Esophagus (tissue), 2 donors: ENCODE measurements at regions not wholly inside any gene's neighbourhood (a gene's known extent, or its start where the extent isn't known, plus 50 kb on each side); places are given as distances from the start of the nearest gene placed in this dataset.

ENCODE experiments used
- H3K27ac ChIP-seq, 2 donors: one replicate each; pipeline ENCODE4 v1.5.1; 2013; ENCODE audit warnings: low read depth in 2 of 2, mild to moderate bottlenecking in 2 of 2, inconsistent platforms in 1 of 2, low read length in 1 of 2, moderate library complexity in 1 of 2
- H3K27me3 ChIP-seq, 2 donors: one replicate each; pipeline ENCODE4 v1.6.1; 2013; ENCODE audit warnings: low read length in 2 of 2, control low read depth in 1 of 2, mild to moderate bottlenecking in 1 of 2; ENCODE audit not compliant: insufficient read depth in 2 of 2, control insufficient read depth in 1 of 2
- H3K36me3 ChIP-seq, 2 donors: one replicate each; pipeline ENCODE4 v1.6.1; 2013; ENCODE audit warnings: low read length in 1 of 2; ENCODE audit not compliant: control insufficient read depth in 2 of 2, insufficient read depth in 2 of 2
- H3K4me1 ChIP-seq, 2 donors: one replicate each; pipeline ENCODE4 v1.6.1; 2013; ENCODE audit warnings: low read length in 1 of 2; ENCODE audit not compliant: control insufficient read depth in 2 of 2, insufficient read depth in 2 of 2
- H3K4me3 ChIP-seq, 2 donors: one replicate each; pipeline ENCODE4 v1.5.1; 2013; ENCODE audit warnings: low read length in 2 of 2, mild to moderate bottlenecking in 2 of 2, low read depth in 1 of 2, moderate library complexity in 1 of 2
- H3K9me3 ChIP-seq, 2 donors: one replicate each; pipeline ENCODE4 v1.6.1; 2013; ENCODE audit warnings: mild to moderate bottlenecking in 2 of 2, low read depth in 1 of 2, low read length in 1 of 2, moderate library complexity in 1 of 2; ENCODE audit not compliant: control insufficient read depth in 2 of 2, insufficient read depth in 1 of 2
- WGBS, 2 donors: extraction: QIAGEN DNeasy Blood & Tissue Kit; methylation state at CpG; one replicate each; pipeline ENCODE4 v1.1.7; 2013; 5-methylcytosine and 5-hydroxymethylcytosine counted together
- donor health status: healthy with polysubstance abuse.
- donor health status: Bipolar disorder and iron deficiency.

DNA sequence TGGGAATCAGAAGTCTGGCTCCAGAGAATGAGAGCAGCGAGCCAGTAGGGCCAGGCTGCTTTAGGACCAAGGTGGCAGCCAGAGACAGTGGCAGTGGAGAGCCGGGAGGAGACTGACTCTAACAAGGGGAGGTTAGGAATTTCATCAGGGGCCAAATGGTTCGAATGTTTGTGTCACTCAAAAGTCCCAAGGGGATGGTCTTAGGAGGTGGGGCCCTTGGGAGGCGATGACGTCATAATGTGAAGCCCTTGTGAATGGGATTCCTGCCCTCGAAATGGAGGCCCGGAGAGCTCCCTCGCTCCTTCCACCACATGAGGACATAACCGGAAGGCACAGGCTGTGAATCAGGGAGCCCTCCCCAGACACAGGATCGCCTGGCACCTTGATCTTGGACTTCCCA is 299.7 kb downstream of the QKI start:
- Histone ChIP-seq H3K27me3 (no peaks in the 10 kb centered on the region), H3K9me3 (peaks cover 0 to 2% of the 10 kb centered on the region in 2 donors), H3K4me3 (no peak overlapping the region), H3K27ac (no peak overlapping the region), H3K36me3 (no peaks in the 10 kb centered on the region), H3K4me1 (no peaks in the 10 kb centered on the region)
- 88 to 92% methylated on average over 10 of the region's 10 CpGs for WGBS, 2 donors

DNA sequence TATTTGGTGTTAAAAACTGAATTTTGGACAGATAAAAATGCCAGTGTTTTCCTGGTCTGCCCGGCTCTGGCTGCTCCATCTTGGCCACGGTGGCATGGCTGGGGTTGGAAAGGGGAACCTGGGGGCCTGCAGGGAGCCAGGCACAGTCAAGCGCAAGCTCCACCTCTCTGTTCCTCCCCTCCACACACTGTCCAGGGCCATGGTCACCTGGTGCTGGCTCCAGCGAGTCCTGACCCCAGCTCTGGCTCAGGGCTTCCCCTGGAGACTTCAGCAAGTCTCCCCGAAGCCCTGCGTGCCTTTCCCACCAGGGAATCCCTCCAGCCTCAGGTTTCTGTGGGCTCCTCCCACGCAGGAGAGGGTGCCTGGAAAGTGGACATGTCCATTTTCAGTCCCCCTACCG is 298.5 kb downstream of the QKI start:
- Histone ChIP-seq H3K27ac (no peak overlapping the region), H3K4me3 (no peak overlapping the region), H3K4me1 (no peaks in the 10 kb centered on the region), H3K27me3 (no peaks in the 10 kb centered on the region), H3K9me3 (peaks cover 0 to 2% of the 10 kb centered on the region in 2 donors), H3K36me3 (no peaks in the 10 kb centered on the region)
- WGBS, 2 donors = 79 to 82% methylated on average over 5 to 8 of the region's 8 CpGs

DNA sequence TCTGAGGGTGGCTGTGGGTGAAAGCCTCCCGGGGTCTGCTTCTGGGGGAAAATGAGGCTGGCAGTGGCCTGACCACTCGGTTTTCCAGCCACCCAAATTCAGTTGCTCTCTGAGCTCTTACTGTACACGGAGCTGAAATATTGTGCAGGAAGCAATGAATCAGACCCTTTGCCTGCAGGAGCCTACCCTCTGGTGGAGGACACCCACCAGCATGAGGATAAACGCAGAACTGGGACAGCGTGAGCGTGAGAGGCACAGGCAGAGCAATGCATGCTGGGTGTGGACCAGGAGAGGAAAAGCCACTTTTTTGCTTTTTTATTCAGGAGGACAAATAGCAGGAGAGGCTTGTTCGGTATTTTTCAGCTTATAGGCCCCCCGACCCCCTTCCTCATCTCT is 298.0 kb downstream of the QKI start:
- Histone ChIP-seq H3K36me3 (no peaks in the 10 kb centered on the region), H3K27ac (peak overlapping the region; percentile 26 to 50), H3K9me3 (peaks cover 0 to 2% of the 10 kb centered on the region in 2 donors), H3K27me3 (no peaks in the 10 kb centered on the region), H3K4me3 (no peak overlapping the region), H3K4me1 (no peaks in the 10 kb centered on the region)
- WGBS, 2 donors = 81 to 82% methylated on average over 8 of the region's 8 CpGs

DNA sequence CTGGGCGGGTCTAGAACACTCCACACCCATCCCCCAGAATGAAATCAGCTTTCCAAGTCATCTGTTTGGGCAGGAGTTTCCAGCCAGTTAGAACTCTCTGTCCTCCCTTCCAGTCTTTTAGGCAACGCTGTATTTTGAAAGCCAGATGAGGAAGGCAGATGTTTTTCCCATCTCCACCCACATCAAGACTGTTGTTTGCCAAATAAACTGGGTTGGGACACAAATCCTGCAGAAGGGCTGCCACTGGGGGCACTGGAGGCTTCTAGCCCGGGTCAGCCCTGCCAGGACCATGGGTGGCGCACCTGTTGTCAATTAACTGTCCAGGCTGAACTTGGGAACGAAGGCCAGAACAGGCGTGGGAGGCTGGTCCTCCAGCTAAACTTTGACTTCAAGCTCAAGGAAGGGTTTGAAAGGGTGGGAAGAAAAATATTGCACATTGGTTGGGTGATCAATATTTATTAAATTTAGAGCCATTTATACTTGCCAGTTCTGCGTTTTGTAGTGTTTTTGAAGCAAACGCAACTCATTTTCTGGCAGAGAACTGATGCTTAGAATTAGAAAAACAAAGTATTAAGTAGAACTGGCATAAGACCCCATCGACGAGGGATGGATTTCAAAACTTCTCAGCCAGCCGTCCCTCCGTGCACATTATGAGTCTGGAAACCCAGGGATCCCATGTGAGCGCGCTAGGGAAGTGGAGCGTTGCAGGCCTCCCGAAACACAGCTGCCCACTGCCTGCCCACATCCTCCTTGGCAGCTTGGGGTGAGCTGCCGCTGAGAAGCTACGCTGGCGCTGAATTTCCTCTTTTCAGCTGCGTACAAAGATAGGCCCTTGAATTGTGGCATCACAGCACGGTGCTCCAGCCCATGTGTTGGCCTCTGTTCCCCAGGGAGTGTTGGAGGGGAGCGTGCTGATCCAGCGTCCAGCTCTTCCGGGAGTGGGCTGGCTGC is 297.4 kb downstream of the QKI start:
- H3K27me3 ChIP-seq = no peaks in the 10 kb centered on the region
- H3K4me3 ChIP-seq = no peak overlapping the region

DNA sequence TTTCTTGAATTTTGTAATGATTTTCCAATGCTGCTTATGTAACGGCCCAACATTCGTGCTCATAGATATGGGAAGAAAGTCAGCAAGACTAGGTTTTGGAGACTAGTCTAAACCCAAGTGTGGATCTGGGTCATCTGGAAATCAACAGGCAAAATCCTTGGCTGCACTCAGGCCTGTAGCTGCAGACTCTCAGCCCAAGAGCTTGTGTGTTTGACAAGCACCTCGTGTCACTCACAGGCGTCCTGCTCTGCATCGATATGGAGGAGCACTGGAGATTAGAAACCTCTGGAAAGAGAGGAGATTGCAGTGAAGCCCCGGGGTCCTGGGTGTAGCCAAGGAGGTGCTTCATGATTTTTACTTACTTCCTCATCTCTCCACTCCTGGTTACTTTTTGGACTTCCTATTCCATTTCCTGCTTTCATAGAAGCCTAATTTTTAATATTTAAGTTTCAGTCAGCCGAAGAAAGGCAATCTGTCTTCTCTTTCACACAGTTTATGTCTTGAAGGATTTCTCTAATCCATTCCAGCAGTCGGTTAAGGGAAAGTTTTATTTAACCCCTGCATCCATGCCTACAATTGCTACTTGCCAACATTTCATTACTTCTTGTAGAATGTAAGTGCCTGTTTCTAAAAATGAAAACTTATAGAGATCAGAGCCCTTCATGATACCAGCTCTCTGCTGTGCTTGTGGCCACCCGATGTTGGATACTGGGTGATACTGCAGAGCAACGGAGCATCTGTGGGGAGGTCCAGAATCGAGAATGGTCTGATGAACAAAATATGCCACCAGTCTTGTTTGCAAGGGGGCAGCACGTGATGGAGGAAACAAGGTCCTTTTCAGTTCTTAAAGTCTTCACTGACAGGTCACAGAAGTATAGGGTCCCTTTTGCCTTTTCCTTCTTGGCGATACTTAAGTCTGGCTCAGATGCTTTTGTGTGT is 296.3 kb downstream of the QKI start:
- Histone ChIP-seq H3K4me1 (no peaks in the 10 kb centered on the region), H3K4me3 (no peak overlapping the region), H3K27me3 (no peaks in the 10 kb centered on the region), H3K9me3 (no peaks in the 10 kb centered on the region), H3K27ac (no peak overlapping the region), H3K36me3 (no peaks in the 10 kb centered on the region)
- 56 to 60% methylated on average over 13 of the region's 13 CpGs for WGBS, 2 donors

More for the DNA sequence above, 297.4 kb downstream of the QKI start:
- H3K27ac ChIP-seq = peak overlapping the region; percentile 34 to 50
- no peaks in the 10 kb centered on the region for H3K9me3 ChIP-seq
- H3K4me1 ChIP-seq = no peaks in the 10 kb centered on the region
- 66 to 73% methylated on average over 24 of the region's 24 CpGs for WGBS, 2 donors
- no peaks in the 10 kb centered on the region for H3K36me3 ChIP-seq

DNA sequence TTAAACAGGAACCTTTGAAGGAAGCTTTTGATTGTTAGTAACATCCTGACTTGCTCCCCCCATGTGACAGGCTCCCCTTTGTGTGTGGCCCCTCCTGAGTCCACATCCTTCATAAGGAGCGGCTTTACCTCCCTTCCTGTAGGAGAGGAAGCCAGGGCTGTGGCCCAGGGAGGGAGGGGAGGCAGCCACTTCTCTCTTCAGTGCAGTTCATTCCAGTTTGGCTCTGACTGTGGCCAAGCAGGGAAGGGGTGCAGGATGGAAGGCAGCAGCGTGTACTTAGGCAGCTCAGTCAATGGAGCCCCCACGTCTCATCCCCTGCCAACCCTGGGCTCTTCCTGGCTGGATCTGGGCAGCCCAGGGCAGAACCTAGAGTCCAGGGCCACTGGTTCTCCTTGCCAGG is 295.2 kb downstream of the QKI start:
- H3K4me1 ChIP-seq = no peaks in the 10 kb centered on the region

DNA sequence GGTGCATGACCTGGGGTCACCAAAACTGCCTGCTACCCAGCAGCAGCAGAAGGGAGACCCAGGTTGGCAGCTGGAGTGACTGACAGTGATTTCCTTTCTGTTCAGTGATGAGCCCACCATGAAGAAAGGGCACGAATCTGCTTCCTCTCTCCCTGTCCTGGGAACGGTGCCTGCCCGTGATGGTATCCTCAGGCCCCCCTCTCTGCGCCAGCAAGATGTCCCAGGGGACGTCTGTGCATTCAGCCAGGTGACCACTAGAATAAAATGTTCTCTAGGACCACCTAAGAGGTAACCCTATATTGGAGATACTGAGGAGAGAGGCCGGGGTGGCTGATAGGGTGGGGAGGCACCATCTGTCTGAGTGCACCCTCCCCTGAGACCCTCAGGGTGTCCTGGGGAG is 294.7 kb downstream of the QKI start:
- Histone ChIP-seq H3K4me3 (no peak overlapping the region), H3K4me1 (no peaks in the 10 kb centered on the region), H3K36me3 (no peaks in the 10 kb centered on the region), H3K27me3 (no peaks in the 10 kb centered on the region), H3K9me3 (no peaks in the 10 kb centered on the region), H3K27ac (no peak overlapping the region)
- 72 to 75% methylated on average over 6 of the region's 6 CpGs for WGBS, 2 donors

More for the DNA sequence above, 295.2 kb downstream of the QKI start:
- Histone ChIP-seq H3K27me3 (no peaks in the 10 kb centered on the region), H3K36me3 (no peaks in the 10 kb centered on the region), H3K4me3 (no peak overlapping the region), H3K27ac (peak overlapping the region; percentile 7 to 22), H3K9me3 (no peaks in the 10 kb centered on the region)
- 64 to 72% methylated on average over 3 of the region's 3 CpGs for WGBS, 2 donors

DNA sequence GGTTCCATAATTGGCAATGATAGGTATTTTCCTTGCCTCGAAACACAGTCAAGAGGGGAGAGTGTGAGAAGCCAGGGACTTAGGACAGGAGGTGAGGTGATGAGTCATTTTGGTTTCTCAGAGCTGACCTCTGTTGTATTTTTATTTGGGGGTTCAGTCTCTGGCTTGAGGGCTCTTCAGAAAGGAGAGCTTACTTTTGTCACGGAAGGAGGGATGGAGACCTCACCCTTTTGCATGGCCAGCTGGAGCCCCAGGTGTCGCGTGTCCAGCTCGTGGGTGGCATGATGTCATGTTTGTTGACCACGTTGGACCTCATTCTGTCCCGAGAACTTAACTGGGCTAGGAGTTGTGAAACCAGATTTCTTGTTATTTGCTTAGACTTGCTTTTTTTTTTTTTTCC is 293.9 kb downstream of the QKI start:
- Histone ChIP-seq H3K36me3 (no peaks in the 10 kb centered on the region), H3K9me3 (no peaks in the 10 kb centered on the region), H3K27ac (no peak overlapping the region), H3K27me3 (no peaks in the 10 kb centered on the region), H3K4me1 (no peaks in the 10 kb centered on the region), H3K4me3 (no peak overlapping the region)
- 85 to 89% methylated on average over 7 of the region's 7 CpGs for WGBS, 2 donors

DNA sequence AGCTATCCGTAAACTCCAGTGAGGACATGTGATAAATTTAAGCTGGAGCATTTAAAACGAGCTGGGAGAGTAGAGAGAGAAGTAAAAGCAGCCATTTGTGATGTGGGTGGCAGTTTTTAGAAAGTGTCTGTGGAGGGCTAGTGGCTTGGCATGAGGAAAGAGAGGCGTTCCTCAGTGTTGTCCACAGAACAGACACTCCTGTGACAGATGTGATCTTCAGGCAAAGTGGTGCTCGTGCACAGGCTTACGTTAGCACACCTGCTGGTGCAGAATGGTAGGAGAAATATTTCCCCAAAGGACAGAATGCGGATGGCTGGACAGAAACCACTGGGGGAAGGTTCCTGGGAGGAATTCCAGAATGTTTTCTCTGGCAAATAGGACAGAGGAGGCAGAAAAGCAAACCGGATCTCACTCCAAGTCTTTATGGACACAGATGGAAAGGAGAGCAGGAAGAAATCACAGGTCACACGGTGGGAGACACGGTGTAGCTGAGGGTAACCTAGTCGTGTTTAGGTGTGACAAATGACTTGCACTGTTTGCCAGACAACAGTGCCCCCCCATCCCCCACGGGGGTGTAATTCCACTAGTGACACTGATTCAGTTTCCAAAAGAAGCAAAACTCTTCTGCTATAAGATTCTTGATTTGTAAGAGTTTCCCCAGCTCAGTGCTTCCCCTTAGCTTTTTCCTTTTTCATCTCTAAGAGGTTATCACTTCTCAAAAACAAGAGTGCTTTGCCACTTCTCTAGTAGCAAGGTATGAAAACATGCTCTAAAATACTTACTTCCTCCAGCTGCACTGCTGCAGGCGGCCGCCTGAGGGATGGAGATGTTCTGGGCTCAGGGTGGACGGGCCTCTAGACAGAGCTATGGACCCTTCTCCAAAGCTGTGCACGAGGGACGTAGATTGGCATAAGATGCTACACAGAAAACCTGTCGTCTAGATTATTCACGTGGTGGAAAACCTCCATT is 293.2 kb downstream of the QKI start:
- no peaks in the 10 kb centered on the region for H3K27me3 ChIP-seq
- 58 to 68% methylated on average over 18 of the region's 18 CpGs for WGBS, 2 donors
- no peaks in the 10 kb centered on the region for H3K36me3 ChIP-seq
- H3K27ac ChIP-seq = no peak overlapping the region
- no peak overlapping the region for H3K4me3 ChIP-seq
- no peaks in the 10 kb centered on the region for H3K9me3 ChIP-seq
- H3K4me1 ChIP-seq = no peaks in the 10 kb centered on the region
